WTC11 (cell line): ENCODE measurements at regions not wholly inside any gene's neighbourhood (a gene's known extent, or its start where the extent isn't known, plus 50 kb on each side); places are given as distances from the start of the nearest gene placed in this dataset.

Experiments used
- JUN ChIP-seq: sonication (generic); formaldehyde crosslinking; IDR thresholded peaks from 2 replicates; pipeline ENCODE4 v1.8.0; 2023; ENCODE audit warnings: mild to moderate bottlenecking, missing genetic modification reagents
- NR1H2 ChIP-seq: sonication (generic); formaldehyde crosslinking; IDR thresholded peaks from 2 replicates; pipeline ENCODE4 v1.9.0; 2021; ENCODE audit warnings: mild to moderate bottlenecking, moderate library complexity, missing genetic modification reagents
- RORB ChIP-seq: fragments of 250-450 bp; sonication (Bioruptor Pico); IDR thresholded peaks from 2 replicates; pipeline ENCODE4 v1.9.0; 2021; ENCODE audit warnings: mild to moderate bottlenecking
- ZNF121 ChIP-seq: sonication (generic); formaldehyde crosslinking; IDR thresholded peaks from 2 replicates; pipeline ENCODE4 v1.8.0; 2023; ENCODE audit warnings: missing genetic modification reagents
- TF ChIP-seq, protein P1 (sequence below): fragments of 200-600 bp; IDR thresholded peaks from 2 replicates; pipeline ENCODE4 v1.8.0; 2022; ENCODE audit warnings: antibody characterized with exemption
- TF ChIP-seq, protein P2 (sequence below): sonication (generic); formaldehyde crosslinking; IDR thresholded peaks from 2 replicates; pipeline ENCODE4 v1.8.1; 2023; ENCODE audit warnings: mild to moderate bottlenecking, missing genetic modification reagents, moderate library complexity

DNA sequence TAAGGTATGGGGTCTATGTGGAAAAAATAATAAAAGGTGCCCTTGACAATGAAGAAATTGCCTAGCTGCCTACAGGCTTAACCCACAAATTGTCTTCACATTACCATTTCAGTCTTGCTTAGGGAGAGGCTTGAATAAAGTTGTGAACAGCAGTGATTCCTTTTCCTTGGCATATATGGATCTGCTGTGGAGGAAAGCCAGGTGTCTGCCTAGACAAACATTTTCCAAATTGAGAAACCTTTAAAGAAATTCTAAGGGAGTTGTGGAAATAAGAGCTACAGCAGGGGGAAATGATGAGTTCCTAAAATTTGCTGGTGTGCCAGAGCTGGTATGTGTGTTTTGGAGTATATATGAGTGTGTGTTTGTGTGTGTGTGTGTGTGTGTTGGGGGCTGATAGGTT is 452.1 kb downstream of the NTRK3 start:
- TF ChIP-seq, protein P1, sequence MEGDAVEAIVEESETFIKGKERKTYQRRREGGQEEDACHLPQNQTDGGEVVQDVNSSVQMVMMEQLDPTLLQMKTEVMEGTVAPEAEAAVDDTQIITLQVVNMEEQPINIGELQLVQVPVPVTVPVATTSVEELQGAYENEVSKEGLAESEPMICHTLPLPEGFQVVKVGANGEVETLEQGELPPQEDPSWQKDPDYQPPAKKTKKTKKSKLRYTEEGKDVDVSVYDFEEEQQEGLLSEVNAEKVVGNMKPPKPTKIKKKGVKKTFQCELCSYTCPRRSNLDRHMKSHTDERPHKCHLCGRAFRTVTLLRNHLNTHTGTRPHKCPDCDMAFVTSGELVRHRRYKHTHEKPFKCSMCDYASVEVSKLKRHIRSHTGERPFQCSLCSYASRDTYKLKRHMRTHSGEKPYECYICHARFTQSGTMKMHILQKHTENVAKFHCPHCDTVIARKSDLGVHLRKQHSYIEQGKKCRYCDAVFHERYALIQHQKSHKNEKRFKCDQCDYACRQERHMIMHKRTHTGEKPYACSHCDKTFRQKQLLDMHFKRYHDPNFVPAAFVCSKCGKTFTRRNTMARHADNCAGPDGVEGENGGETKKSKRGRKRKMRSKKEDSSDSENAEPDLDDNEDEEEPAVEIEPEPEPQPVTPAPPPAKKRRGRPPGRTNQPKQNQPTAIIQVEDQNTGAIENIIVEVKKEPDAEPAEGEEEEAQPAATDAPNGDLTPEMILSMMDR, result no peak
- TF ChIP-seq NR1H2, result no peak
- TF ChIP-seq JUN (CRISPR knock-in tag), result no peak
- TF ChIP-seq, protein P2, sequence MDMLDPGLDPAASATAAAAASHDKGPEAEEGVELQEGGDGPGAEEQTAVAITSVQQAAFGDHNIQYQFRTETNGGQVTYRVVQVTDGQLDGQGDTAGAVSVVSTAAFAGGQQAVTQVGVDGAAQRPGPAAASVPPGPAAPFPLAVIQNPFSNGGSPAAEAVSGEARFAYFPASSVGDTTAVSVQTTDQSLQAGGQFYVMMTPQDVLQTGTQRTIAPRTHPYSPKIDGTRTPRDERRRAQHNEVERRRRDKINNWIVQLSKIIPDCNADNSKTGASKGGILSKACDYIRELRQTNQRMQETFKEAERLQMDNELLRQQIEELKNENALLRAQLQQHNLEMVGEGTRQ (CRISPR knock-in tag), result no peak
- TF ChIP-seq RORB (CRISPR knock-in tag), result no peak
- TF ChIP-seq ZNF121 (CRISPR knock-in tag), result no peak
